C4-2B (cell line): ENCODE measurements at regions not wholly inside any gene's neighbourhood (a gene's known extent, or its start where the extent isn't known, plus 50 kb on each side); places are given as distances from the start of the nearest gene placed in this dataset.

Experiments used
- ZFX ChIP-seq: fragments of 450-650 bp; IDR thresholded peaks from 2 replicates; pipeline ENCODE4 v1.6.1; 2017
- TF ChIP-seq, protein P1 (sequence below): fragments of 450-650 bp; conservative IDR thresholded peaks from 2 replicates; pipeline ENCODE4 v1.5.1; 2017; ENCODE audit warnings: mild to moderate bottlenecking

DNA sequence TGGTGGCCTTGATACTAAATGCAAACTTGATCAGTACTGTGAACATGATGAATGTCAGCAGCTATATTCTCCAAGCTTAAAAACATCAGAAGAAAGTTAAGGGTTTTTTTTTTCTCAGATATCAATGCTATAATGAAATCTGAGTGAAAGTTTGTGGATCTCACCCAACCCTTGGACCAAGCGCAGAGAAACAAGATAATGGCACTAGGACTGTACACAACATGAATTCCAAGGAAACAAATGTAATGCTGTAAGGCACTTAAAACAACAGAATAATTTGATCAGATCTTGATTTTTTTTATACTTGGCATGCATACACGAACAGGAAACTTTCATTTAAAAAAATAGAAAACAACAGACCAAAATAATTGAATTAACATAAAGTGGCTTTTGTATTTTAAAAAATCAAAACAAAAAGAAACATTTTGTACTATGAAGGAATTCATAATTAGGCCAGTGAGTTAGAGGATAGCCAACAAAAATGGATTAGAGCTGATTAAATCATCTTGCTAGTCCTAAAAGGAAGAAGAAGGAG, 1154.0 kb upstream of the EYS start:
- TF ChIP-seq, protein P1, sequence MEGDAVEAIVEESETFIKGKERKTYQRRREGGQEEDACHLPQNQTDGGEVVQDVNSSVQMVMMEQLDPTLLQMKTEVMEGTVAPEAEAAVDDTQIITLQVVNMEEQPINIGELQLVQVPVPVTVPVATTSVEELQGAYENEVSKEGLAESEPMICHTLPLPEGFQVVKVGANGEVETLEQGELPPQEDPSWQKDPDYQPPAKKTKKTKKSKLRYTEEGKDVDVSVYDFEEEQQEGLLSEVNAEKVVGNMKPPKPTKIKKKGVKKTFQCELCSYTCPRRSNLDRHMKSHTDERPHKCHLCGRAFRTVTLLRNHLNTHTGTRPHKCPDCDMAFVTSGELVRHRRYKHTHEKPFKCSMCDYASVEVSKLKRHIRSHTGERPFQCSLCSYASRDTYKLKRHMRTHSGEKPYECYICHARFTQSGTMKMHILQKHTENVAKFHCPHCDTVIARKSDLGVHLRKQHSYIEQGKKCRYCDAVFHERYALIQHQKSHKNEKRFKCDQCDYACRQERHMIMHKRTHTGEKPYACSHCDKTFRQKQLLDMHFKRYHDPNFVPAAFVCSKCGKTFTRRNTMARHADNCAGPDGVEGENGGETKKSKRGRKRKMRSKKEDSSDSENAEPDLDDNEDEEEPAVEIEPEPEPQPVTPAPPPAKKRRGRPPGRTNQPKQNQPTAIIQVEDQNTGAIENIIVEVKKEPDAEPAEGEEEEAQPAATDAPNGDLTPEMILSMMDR, result no peak
- TF ChIP-seq ZFX, result no peak
